ENCODE measurements at regions not wholly inside any gene's neighbourhood (a gene's known extent, or its start where the extent isn't known, plus 50 kb on each side); places are given as distances from the start of the nearest gene placed in this dataset.

GRCh38 chr18:41829647-41830516 lies 125.2 kb upstream of the PIK3C3 start:
- DNase-seq, result no peak

GRCh38 chr18:41828137-41828536 lies 126.9 kb upstream of the PIK3C3 start:
- no peak for DNase-seq

GRCh38 chr18:41820784-41821183 lies 134.2 kb upstream of the PIK3C3 start:
- DNase-seq, result no peak

GRCh38 chr18:41818381-41819355 lies 136.4 kb upstream of the PIK3C3 start:
- DNase-seq, result no peak

DNA sequence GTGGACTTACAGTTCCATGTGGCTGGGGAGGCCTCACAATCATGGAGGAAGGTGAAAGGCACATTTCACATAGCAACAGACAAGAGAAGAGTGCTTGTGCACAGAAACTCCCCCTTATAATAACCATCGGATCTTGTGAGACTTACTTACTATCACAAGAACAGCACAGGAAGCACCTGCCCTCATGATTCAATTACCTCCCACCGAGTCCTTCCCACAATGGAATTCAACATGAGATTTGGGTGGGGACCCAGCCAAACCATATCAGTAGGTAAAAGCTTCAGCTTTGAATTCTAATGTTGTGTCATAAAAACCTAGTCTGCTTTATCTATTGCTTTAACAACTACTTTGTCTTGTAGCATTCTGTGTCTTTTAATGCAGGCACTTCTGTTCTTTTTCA lies 140.4 kb upstream of the PIK3C3 start:
- DNase-seq, result no peak

DNA sequence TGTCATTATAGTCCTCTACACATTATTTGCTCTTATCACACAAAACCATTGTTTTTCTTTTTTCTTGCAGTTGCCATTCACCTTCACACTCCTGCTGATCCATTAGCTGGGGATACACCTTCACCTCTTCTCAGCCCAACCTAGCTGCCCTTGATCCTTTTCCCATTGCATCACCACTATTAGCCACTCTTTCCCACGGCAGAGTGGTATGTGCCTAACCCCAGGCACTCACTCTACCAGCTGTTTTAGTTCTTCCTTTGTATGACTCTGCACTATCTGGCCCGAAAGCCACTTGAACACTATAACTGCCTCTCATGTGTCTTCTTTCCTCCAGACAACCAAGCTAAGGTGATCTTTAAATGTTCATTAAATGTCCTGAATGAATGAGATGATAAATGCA lies 145.4 kb upstream of the PIK3C3 start:
- no peak for DNase-seq

DNA sequence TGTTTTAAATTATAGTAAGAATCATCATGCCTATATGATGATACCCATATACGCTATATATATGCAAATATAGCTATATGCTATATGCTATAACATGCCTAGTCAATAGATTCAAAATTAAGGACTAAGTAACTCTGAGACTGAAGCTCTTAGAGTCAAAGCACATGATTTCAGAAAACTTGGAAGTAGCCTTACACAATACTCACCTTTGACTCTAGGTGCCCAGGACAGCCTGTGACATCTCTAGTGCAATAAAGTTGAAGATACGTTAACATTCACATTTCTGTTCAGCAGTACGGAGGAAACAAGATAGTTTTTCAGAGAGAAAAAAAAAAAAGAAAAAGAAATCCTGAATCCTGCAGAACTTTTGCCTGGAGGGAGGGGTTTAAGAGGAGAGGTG lies 149.7 kb upstream of the PIK3C3 start:
- DNase-seq, result no peak

DNA sequence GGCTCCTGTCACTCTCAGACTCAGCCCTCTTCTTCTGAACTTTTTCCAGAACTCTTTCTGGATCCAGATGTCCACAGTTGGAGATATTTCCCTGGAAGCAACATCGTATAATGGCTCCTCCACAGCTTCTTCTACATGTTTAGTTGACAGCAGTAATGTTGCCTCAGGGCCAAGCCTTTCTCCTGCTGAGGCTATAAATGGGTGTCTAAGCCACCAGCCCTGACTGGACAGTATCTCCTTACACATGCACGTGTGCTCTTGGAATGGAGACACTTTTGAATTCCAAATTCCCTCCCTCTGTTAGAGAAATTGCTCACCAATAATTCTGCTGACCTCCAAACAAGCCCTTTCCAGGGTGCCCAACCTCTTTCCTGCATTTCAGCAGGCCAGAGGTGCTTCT lies 156.2 kb upstream of the PIK3C3 start:
- no peak for DNase-seq

DNA sequence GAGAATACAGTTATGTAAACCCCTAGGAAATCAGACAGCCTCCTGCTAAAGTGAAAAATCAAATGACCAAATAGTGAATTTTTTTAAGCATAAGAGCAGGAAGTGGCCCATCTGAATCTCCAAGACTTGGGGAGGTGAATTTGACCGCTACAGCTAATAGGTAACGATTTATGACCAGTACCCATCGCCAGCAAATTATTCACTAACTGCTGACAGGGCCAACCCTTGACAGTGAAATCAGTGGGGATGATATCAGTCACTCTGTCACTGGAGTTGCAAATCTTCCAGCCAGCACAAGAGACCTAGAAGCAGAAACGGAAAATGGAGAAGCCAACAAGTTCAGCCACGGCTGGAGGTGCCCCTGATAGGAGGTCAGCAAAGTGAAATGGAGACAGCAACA lies 164.3 kb upstream of the PIK3C3 start:
- no peak for DNase-seq

GRCh38 chr18:41789001-41789400 lies 166.0 kb upstream of the PIK3C3 start:
- no peak for DNase-seq

- DNase-seq, result no peak
Measured at GRCh38 chr18:41783879-41784278, 171.2 kb upstream of the PIK3C3 start.

DNA sequence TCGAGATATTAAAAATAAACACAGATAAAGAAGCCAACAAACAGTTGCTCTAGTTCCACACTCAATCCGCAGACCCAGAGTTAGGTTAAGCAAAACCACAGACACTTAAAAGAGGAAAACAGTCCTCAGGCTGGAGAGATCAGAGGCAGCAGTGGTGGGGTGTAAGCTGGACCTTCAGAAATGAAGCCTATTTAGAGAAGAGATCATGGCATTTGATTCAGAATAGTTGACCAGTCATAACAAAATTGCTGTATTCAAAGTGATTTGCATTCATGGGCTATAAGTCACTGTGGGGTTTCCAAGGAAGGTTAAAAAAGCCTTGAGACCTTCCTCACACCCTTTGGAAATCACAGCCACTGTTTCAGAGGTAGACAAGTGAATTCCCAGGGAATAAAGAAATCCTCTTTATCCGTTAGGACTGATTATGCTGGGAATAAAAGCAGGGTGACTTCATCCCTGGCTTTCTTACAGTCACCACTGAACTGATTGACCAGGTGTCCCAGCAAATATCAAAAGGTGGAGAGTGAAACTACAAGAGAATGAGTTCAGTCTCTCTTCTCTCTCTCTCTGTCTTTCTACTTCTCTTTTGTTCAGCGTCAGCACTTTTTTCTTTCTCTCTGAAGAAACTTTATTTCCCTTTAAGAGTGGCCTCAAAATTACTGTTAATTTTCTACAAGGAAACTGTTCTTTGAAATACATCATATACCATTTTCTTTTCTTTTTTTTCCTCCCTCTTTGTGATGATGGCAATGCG lies 171.8 kb upstream of the PIK3C3 start:
- no peak for DNase-seq

- no peak for DNase-seq
Measured at GRCh38 chr18:41771973-41772372, 183.1 kb upstream of the PIK3C3 start.

DNA sequence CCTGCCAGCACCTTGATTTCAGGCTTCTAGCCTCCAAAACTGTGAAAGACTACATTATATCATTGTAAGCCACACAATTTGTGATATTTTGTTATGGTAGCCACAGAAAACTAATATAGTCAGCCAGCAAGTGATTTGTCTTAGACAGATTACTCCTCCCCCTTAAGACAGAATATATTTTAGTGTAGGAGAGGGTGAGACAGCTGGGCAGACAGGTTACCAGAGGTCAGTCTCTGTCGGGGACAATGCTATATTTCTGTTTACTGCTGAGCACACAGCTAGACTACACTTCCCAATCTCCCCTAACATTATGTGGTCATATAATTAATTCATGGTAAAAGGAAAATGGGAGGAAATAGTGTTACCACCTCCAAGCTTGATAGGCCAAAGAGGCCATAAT lies 185.8 kb upstream of the PIK3C3 start:
- DNase-seq, result no peak

DNA sequence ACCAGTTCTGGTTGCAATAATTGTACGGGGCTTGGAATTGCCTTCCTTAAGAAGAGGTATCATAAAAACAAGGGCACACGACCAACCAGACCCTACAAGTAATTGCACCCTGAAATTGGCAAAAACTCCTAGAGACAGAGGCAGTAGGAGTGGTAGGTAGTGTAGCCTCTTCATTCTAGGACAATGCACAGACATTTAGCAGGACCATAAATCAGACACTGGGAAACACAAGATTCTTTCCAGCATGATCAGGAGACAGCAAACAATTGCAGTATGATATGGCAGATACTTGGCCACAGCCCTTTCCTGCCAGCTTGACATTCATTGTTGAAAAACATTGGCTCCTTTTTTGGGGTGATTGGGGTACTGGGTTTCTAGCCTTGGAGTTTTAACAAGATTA lies 186.6 kb upstream of the PIK3C3 start:
- DNase-seq, result no peak

GRCh38 chr18:41767960-41768359 lies 187.1 kb upstream of the PIK3C3 start:
- peak; percentile 16 for DNase-seq

DNA sequence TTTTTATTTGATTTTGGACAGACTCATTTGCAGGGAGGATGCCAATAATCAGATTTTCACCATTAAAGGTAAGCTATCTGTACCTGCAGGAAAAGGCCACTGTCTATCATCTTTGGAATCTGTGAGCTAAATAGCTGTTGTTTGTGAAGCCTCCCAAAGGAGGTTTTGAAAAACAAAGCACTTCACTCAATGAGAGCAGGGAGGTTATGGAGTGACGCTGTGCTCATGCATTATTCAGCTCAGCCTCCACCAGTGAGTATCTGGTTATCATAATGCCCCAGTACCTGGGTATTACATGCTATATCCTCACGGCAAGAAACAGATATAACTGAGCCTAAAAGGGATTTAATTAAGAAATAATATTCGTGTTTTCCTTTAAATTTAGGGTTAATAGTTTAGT lies 189.6 kb upstream of the PIK3C3 start:
- no peak for DNase-seq

- DNase-seq, result no peak
Measured at GRCh38 chr18:41763361-41763760, 191.7 kb upstream of the PIK3C3 start.

DNA sequence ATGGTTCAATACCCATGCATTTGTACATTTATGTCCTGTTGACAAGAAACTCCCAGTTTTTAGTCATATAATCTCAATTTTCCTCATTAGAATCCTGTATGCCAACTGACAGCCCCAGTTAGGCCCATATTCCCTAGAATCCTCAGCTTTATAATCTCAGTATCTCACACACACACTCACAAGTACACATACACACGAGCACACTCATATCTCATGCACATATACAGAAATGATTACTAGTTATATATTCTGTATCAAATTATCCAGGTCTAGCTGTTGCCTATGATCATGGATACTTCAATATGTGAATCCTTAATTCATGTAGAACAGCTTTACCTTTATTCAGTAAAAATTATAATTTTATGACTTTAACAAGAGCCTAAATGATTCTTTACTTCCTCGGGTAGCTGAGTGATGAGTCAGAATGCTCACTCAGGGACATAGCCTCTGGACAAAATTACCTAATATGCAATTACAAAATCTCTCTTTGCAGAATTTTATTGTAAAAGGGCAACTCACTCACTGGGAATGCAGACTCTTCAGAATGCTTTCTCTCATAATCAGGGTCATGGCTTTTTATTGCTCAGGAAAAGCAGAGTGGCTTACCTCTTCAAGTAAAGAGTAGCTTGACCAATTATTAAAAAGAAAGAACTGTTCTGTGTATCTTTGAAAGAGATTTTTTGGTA lies 193.6 kb upstream of the PIK3C3 start:
- no peak for DNase-seq

DNA sequence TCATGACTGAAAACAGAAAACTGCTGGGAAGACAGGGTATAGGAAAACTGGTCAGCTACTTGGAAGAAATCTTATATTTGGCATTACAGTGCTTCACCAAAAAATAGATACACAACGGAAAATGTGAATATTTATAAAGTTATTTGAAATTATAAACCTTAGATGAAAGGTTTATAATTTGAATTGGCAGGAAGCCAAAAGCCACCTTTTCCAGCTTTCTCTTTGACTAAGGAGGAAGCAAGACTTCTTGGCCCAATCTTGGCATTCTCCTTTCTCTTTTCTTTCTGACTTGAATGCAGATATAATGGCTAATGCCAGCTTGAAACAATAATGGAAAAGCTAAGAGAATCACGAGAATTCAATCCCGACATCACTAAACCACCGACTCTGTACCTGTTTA lies 196.5 kb upstream of the PIK3C3 start:
- DNase-seq, result no peak

DNA sequence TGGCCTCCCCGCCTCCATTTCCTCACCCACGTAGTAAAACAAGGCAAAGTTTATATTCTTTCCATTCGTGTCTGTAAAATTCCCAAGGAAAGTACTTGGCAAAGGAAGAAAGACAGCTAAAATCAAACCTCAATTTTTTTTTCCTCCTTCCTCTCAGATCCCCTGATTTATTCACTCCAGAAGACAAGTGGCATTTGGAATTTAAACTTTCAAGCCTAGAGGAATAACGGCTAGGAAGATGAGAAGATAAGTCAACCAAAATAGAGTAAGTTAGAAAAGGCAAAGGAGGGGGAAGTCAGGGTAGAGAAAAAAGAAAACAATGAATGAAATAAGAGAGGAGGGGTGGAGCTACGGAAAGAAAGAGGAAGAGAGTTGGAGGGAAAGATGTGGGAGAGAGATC lies 198.9 kb upstream of the PIK3C3 start:
- no peak for DNase-seq

DNA sequence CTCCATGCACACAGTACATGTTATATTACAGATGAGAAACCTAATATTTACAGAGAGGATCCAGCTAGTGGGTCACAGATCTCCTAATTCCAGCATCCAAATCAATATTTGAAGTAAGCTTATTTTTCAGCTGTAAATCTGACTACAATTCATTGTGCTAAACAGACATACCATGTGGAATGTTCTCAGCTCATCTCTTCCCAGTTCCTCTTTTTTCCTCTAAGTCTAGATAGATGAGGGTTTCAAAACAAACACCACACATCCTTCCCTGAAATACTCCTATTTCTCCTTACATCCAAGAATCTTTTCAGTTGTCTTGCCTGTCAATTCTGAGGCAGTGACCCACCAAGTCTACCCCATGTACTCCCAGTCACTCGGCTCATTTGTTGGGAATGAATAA lies 200.7 kb upstream of the PIK3C3 start:
- DNase-seq, result no peak

DNA sequence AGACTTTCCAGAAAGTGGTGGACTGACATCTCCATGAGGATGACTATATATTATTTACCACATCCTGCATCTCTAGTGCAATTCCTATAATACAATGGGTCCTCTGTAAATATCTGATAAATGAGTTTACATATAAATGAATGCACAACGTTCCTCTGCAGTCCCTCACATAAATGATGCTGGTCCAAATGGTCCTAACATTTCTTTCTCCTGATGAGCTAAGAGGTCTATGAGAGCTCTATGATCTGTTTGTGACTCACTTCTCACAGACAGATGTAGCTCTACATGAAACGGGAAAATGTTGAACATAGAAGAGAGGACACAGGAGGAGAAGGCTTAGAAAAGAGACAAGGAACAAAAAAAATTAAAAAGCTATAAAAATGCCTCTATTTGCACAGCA lies 201.2 kb upstream of the PIK3C3 start:
- DNase-seq, result no peak

Measured in hematopoietic multipotent progenitor cell treated with erythropoietin and hydrocortisone succinate and interleukin-3 and kit ligand, for 6 days (in vitro differentiated cells).